VCaP (cell line): ENCODE measurements at regions not wholly inside any gene's neighbourhood (a gene's known extent, or its start where the extent isn't known, plus 50 kb on each side); places are given as distances from the start of the nearest gene placed in this dataset.
"Not testable (repeated sequence)": the region's sequence is repeated elsewhere in the genome, so short reads cannot be mapped to it uniquely, and the experiment has no call there.

Source experiments
- H3K27ac ChIP-seq: fragments of 450-650 bp; 2 replicates; pipeline ENCODE4 v1.5.1; 2017
- CTCF ChIP-seq: fragments of 450-650 bp; conservative IDR thresholded peaks from 2 replicates; pipeline ENCODE4 v1.5.1; 2017; ENCODE audit warnings: mild to moderate bottlenecking, moderate library complexity

GRCh38 chr11:116368784-116369183 is 404.0 kb downstream of the BUD13 start:
- TF ChIP-seq CTCF = no peak
- no peak overlapping the region for H3K27ac ChIP-seq

GRCh38 chr11:116366980-116367645 is 405.7 kb downstream of the BUD13 start:
- TF ChIP-seq CTCF = no peak
- no peak overlapping the region for H3K27ac ChIP-seq

GRCh38 chr11:116366451-116366850 is 406.3 kb downstream of the BUD13 start:
- H3K27ac ChIP-seq = no peak overlapping the region
- no peak; the same call in 1 of the 2 replicates for TF ChIP-seq CTCF

- H3K27ac ChIP-seq = not testable (repeated sequence)
Observed at GRCh38 chr11:116364925-116365324, 407.9 kb downstream of the BUD13 start.

- TF ChIP-seq CTCF = no peak
- no peak overlapping the region for H3K27ac ChIP-seq
Observed at GRCh38 chr11:116364348-116364747, 408.4 kb downstream of the BUD13 start.

- TF ChIP-seq CTCF = no peak
- no peak overlapping the region for H3K27ac ChIP-seq
Observed at GRCh38 chr11:116360221-116360941, 412.4 kb downstream of the BUD13 start.

- TF ChIP-seq CTCF = no peak
- no peak overlapping the region for H3K27ac ChIP-seq
Observed at GRCh38 chr11:116357784-116358544, 414.8 kb downstream of the BUD13 start.
